ENCODE measurements at regions not wholly inside any gene's neighbourhood (a gene's known extent, or its start where the extent isn't known, plus 50 kb on each side); places are given as distances from the start of the nearest gene placed in this dataset.

DNA sequence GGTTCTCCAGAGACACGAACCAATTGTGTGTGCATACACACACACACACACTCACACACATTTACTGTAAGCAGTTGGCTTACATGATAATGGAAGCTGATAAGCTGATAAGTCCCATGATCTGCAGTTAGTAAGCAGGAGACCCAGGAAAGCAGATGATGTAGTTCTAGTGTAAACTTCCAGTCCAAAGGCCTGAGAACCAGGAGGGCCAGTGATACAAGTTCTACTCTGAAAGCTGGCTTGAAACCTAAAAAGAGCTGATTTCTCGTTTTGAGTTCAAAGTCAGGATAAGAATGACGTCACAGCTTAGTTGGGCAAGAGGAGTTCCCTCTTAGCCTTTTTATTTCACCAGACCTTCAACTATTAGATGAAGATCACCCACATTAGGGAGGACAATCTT lies 558.8 kb upstream of the PIK3C3 start:
- Mint-ChIP-seq H3K4me3 (no peak overlapping the region), H3K4me1 (peaks cover 16% of the 10 kb centered on the region), H3K36me3 (no peaks in the 10 kb centered on the region), H3K27ac (no peak overlapping the region), H3K27me3 (ENCODE audit: insufficient read depth, low read depth) (no peaks in the 10 kb centered on the region), H3K9me3 (no peaks in the 10 kb centered on the region)
- Histone ChIP-seq H3K4me2 (no peak overlapping the region), H2AFZ (replicated peaks) (no peak overlapping the region), H3K27ac (no peak overlapping the region), H4K20me1 (ENCODE audit: low read depth) (no peaks in the 10 kb centered on the region), H3K79me2 (ENCODE audit: low read depth) (no peaks in the 10 kb centered on the region), H3K9me3 (ENCODE audit: low read depth) (no peaks in the 10 kb centered on the region), H3K4me1 (peaks cover 13% of the 10 kb centered on the region), H3K9ac (no peak overlapping the region), H3K27me3 (no peaks in the 10 kb centered on the region), H3K36me3 (no peaks in the 10 kb centered on the region), H3F3A (ENCODE audit: low read depth) (no peaks in the 10 kb centered on the region), H3K4me3 (no peak overlapping the region)
- TF ChIP-seq EZH2 (IDR thresholded peaks at IDR 0.05) (no peak), EZH2phosphoT487 (IDR thresholded peaks at IDR 0.05) (no peak)
- DNase-seq (ENCODE audit: low spot score): no peak

DNA sequence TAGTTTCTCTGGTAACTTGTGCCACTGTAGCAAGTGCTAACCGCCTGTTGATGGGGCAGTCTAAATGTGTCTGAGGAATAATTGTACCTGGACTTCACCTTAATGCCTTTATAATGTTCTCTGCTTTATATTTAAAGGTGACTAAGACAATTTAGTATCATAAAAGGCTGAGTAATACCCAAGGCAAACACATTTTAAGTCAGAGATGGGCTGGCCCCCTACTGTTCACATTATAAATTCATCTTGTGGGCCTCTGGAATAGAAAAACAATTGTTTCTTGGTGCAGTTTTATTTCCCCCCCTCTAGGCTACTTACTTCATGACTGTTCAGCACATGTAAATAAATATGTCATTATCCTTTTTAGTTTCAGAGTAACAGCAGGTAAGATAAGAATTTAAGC lies 559.3 kb upstream of the PIK3C3 start:
- Histone ChIP-seq H3F3A (ENCODE audit: low read depth) (no peaks in the 10 kb centered on the region), H3K79me2 (ENCODE audit: low read depth) (no peaks in the 10 kb centered on the region), H4K20me1 (ENCODE audit: low read depth) (no peaks in the 10 kb centered on the region), H3K27me3 (no peaks in the 10 kb centered on the region), H3K9me3 (ENCODE audit: low read depth) (no peaks in the 10 kb centered on the region), H3K36me3 (no peaks in the 10 kb centered on the region), H3K4me3 (no peak overlapping the region), H3K4me2 (no peak overlapping the region), H3K27ac (no peak overlapping the region), H3K4me1 (peaks cover 14% of the 10 kb centered on the region), H3K9ac (no peak overlapping the region), H2AFZ (replicated peaks) (no peak overlapping the region)
- peaks cover 20% of the 10 kb centered on the region for H3K4me1 Mint-ChIP-seq
- H3K27me3 Mint-ChIP-seq (ENCODE audit: insufficient read depth, low read depth): no peaks in the 10 kb centered on the region
- H3K4me3 Mint-ChIP-seq: no peak overlapping the region
- no peak for TF ChIP-seq EZH2phosphoT487 (IDR thresholded peaks at IDR 0.05)
- no peak for TF ChIP-seq EZH2 (IDR thresholded peaks at IDR 0.05)
- TF ChIP-seq, protein P1, sequence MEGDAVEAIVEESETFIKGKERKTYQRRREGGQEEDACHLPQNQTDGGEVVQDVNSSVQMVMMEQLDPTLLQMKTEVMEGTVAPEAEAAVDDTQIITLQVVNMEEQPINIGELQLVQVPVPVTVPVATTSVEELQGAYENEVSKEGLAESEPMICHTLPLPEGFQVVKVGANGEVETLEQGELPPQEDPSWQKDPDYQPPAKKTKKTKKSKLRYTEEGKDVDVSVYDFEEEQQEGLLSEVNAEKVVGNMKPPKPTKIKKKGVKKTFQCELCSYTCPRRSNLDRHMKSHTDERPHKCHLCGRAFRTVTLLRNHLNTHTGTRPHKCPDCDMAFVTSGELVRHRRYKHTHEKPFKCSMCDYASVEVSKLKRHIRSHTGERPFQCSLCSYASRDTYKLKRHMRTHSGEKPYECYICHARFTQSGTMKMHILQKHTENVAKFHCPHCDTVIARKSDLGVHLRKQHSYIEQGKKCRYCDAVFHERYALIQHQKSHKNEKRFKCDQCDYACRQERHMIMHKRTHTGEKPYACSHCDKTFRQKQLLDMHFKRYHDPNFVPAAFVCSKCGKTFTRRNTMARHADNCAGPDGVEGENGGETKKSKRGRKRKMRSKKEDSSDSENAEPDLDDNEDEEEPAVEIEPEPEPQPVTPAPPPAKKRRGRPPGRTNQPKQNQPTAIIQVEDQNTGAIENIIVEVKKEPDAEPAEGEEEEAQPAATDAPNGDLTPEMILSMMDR (IDR thresholded peaks at IDR 0.05): no peak
- DNase-seq (ENCODE audit: low spot score): no peak
- H3K36me3 Mint-ChIP-seq: no peaks in the 10 kb centered on the region
- no peaks in the 10 kb centered on the region for H3K9me3 Mint-ChIP-seq
- no peak overlapping the region for H3K27ac Mint-ChIP-seq

DNA sequence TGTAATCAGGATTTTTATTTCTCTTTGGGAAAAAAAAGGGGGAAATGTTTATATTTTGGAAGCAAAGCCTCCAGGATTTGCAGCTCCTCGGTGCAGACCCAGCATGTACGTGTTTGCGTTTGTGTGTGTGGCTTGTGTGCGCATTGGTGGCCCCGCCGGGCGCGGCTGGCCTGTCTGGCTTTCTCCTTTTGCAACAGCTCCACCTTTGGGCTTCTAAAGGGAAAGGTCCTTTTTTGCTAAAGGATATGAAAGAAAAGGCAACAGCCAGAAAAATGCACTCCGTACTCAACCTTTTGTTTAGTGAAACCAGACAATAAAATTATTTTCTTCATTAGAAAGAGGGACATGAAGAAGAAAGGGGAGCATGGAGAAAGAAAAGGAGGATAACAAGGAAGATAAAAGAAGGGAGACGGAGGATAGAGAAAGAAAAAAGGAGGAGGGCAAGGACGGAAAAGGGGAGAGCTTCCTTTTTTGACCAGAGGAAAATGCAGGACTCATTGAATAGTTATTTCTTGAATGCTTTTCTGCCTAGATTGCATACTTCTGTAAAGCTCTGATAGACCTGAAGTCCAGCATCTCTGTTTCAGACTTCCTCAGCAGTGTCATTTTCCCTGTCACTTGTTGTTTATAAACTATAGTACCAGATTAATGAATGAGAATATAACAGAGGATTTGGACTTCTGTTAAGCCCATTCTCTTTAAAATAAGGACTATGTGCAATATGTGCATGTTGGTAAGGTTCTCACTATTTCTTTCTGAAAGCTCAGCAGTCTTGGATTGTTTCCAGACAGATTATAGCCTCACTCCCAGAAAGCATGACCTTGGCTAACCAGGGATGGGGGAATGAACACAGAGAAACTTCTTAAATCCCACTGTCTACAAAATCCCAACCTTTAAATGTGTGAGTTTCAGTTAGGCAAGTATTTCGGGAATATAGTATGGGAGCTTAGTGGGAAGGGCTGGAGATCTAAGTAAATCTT lies 563.1 kb upstream of the PIK3C3 start:
- Histone ChIP-seq H3K9me3 (ENCODE audit: low read depth) (no peaks in the 10 kb centered on the region), H3F3A (ENCODE audit: low read depth) (no peaks in the 10 kb centered on the region), H3K36me3 (no peaks in the 10 kb centered on the region), H4K20me1 (ENCODE audit: low read depth) (no peaks in the 10 kb centered on the region), H3K4me3 (peak overlapping the region; percentile 11), H3K9ac (no peak overlapping the region), H3K79me2 (ENCODE audit: low read depth) (no peaks in the 10 kb centered on the region), H3K4me1 (peaks cover 14% of the 10 kb centered on the region), H3K4me2 (peak overlapping the region; percentile 53), H3K27me3 (no peaks in the 10 kb centered on the region), H3K27ac (no peak overlapping the region), H2AFZ (replicated peaks) (peak overlapping the region; percentile 53)
- H3K27ac Mint-ChIP-seq: peak overlapping the region; percentile 92
- H3K36me3 Mint-ChIP-seq: no peaks in the 10 kb centered on the region
- TF ChIP-seq EZH2 (IDR thresholded peaks at IDR 0.05): no peak
- TF ChIP-seq, protein P1 (IDR thresholded peaks at IDR 0.05): peak; percentile 84
- peaks cover 3% of the 10 kb centered on the region for H3K27me3 Mint-ChIP-seq (ENCODE audit: insufficient read depth, low read depth)
- no peaks in the 10 kb centered on the region for H3K9me3 Mint-ChIP-seq
- DNase-seq (ENCODE audit: low spot score): peak; percentile 85
- H3K4me3 Mint-ChIP-seq: peak overlapping the region; percentile 78
- H3K4me1 Mint-ChIP-seq: peaks cover 33% of the 10 kb centered on the region

DNA sequence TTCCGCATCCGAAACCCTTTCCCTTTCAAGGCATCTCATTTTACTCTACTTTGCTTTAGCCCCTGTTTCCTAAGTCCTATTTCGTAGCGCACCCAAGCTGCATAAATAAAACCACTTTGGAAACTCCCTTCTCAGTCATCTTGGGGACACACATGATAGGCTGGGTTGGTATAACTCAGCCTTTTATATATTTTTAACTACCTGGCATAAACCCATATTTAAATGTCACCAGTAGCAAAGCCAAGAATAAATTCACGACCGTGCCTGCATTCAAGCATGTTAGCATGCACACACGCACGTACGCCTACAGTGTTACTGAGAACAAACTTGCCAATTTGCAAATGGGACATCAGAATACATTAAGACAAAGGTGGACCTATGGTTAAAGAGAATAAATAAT lies 564.7 kb upstream of the PIK3C3 start:
- DNase-seq (ENCODE audit: low spot score): no peak
- no peak overlapping the region for H3K4me3 Mint-ChIP-seq
- H3K4me1 Mint-ChIP-seq: peaks cover 33% of the 10 kb centered on the region
- Histone ChIP-seq H3K4me1 (peaks cover 14% of the 10 kb centered on the region), H3K4me2 (no peak overlapping the region), H3K27me3 (no peaks in the 10 kb centered on the region), H3K79me2 (ENCODE audit: low read depth) (no peaks in the 10 kb centered on the region), H2AFZ (replicated peaks) (no peak overlapping the region), H3K4me3 (no peak overlapping the region), H3F3A (ENCODE audit: low read depth) (no peaks in the 10 kb centered on the region), H3K9ac (no peak overlapping the region), H3K36me3 (no peaks in the 10 kb centered on the region), H4K20me1 (ENCODE audit: low read depth) (no peaks in the 10 kb centered on the region), H3K27ac (no peak overlapping the region), H3K9me3 (ENCODE audit: low read depth) (no peaks in the 10 kb centered on the region)
- no peaks in the 10 kb centered on the region for H3K9me3 Mint-ChIP-seq
- no peaks in the 10 kb centered on the region for H3K36me3 Mint-ChIP-seq
- H3K27ac Mint-ChIP-seq: no peak overlapping the region
- TF ChIP-seq EZH2phosphoT487 (IDR thresholded peaks at IDR 0.05) (no peak), EZH2 (IDR thresholded peaks at IDR 0.05) (no peak)
- TF ChIP-seq, protein P1 (IDR thresholded peaks at IDR 0.05): no peak
- H3K27me3 Mint-ChIP-seq (ENCODE audit: insufficient read depth, low read depth): peaks cover 3% of the 10 kb centered on the region
